B cell (primary cell): ENCODE measurements at regions not wholly inside any gene's neighbourhood (a gene's known extent, or its start where the extent isn't known, plus 50 kb on each side); places are given as distances from the start of the nearest gene placed in this dataset.
"Not testable (repeated sequence)": the region's sequence is repeated elsewhere in the genome, so short reads cannot be mapped to it uniquely, and the experiment has no call there.

Source experiments
- ATAC-seq: fragments of 200-7000 bp; cut with Tn5 transposase; one replicate; pipeline ENCODE4 v1.10.0; 2021; ENCODE audit warnings: low read depth, mild to moderate bottlenecking, moderate number of reproducible peaks, moderate library complexity
- CTCF ChIA-PET: fragments of 350-600 bp; sonication (Branson Sonifier 250); formaldehyde crosslinking; loops from one replicate; lab custom pipeline; 2021; ENCODE audit warnings: antibody characterized with exemption, inconsistent platforms; lab: Charles Lee
- POLR2A ChIA-PET: fragments of 350-600 bp; sonication (Branson Sonifier 250); formaldehyde crosslinking; loops from one replicate; lab custom pipeline; 2021; ENCODE audit warnings: antibody characterized with exemption; lab: Charles Lee
- DNase-seq: peaks from one replicate; pipeline ENCODE4 v3.0.0; 2013
- H2AFZ ChIP-seq: 2 replicates; pipeline ENCODE4 v1.6.1; 2012; ENCODE audit warnings: mild to moderate bottlenecking, low read depth, low read length; ENCODE audit not compliant: insufficient read depth, poor library complexity, severe bottlenecking
- H3K27ac ChIP-seq, 2 donors: 1 replicate in 1 of 2; 2 replicates in 1 of 2; pipeline ENCODE4 v1.5.1; 2012 to 2013; ENCODE audit warnings: low read length in 2 of 2, mild to moderate bottlenecking in 2 of 2, moderate library complexity in 1 of 2
- H3K27me3 ChIP-seq, 4 experiments: fragments of 200-600 bp in 1 of 4; sonication (generic) in 1 of 4; replicated peaks in 1 of 4; 1 replicate in 2 of 4; 2 replicates in 2 of 4; pipeline versions ENCODE4 v1.6.1 to v1.7.0; 2013 to 2016; ENCODE audit warnings: low read length in 3 of 4, mild to moderate bottlenecking in 2 of 4, mixed read lengths in 1 of 4, moderate library complexity in 1 of 4; ENCODE audit not compliant: insufficient read depth in 4 of 4, control insufficient read depth in 3 of 4; ENCODE audit errors: control extremely low read depth in 1 of 4
- H3K36me3 ChIP-seq, 2 experiments: replicated peaks in 1 of 2; 1 replicate in 1 of 2; 2 replicates in 1 of 2; pipeline versions ENCODE4 v1.6.1 to v1.7.1; 2013; ENCODE audit warnings: low read length in 1 of 2; ENCODE audit not compliant: insufficient read depth in 2 of 2, control insufficient read depth in 1 of 2; ENCODE audit errors: control extremely low read depth in 1 of 2, extremely low read depth in 1 of 2
- H3K4me1 ChIP-seq, 2 donors: fragments of 200-600 bp in 1 of 2; sonication (generic) in 1 of 2; 1 replicate in 1 of 2; 2 replicates in 1 of 2; pipeline versions ENCODE4 v1.5.1 to v1.6.1; 2013 to 2017; ENCODE audit warnings: low read length in 2 of 2; ENCODE audit not compliant: control insufficient read depth in 2 of 2, insufficient read depth in 2 of 2
- H3K4me2 ChIP-seq: replicated peaks from 2 replicates; pipeline ENCODE3; 2012; ENCODE audit warnings: mild to moderate bottlenecking, low read depth, low read length; ENCODE audit not compliant: poor library complexity, severe bottlenecking
- H3K4me3 ChIP-seq, 5 experiments: fragments of 200-600 bp in 1 of 5; sonication (generic) in 1 of 5; 1 replicate in 3 of 5; 2 replicates in 2 of 5; pipeline versions ENCODE4 v1.5.1 to v1.7.0; 2011 to 2016; ENCODE audit warnings: low read length in 4 of 5, mild to moderate bottlenecking in 4 of 5, low read depth in 2 of 5, control low read depth in 1 of 5, moderate library complexity in 1 of 5; ENCODE audit not compliant: insufficient read depth in 1 of 5; ENCODE audit errors: control extremely low read depth in 1 of 5, extremely low read depth in 1 of 5
- H3K79me2 ChIP-seq: fragments of 200-600 bp; sonication (generic); one replicate; pipeline ENCODE4 v1.6.0; 2016; ENCODE audit warnings: low read length; ENCODE audit not compliant: control insufficient read depth, insufficient read depth
- H3K9ac ChIP-seq: fragments of 200-600 bp; sonication (generic); 2 replicates; pipeline ENCODE4 v1.6.1; 2017; ENCODE audit warnings: mild to moderate bottlenecking, low read length, moderate library complexity
- H3K9me3 ChIP-seq, 3 donors: one replicate each; pipeline versions ENCODE4 v1.6.1 to v1.7.1; 2013; ENCODE audit warnings: low read length in 2 of 3; ENCODE audit not compliant: control insufficient read depth in 2 of 3, insufficient read depth in 1 of 3; ENCODE audit errors: control extremely low read depth in 1 of 3
- H4K20me1 ChIP-seq: 2 replicates; pipeline ENCODE4 v1.6.0; 2012; ENCODE audit warnings: mild to moderate bottlenecking, low read length; ENCODE audit not compliant: insufficient read depth, control insufficient read depth, poor library complexity, severe bottlenecking
- H3K27ac Mint-ChIP-seq: one replicate; pipeline ENCODE4 v1.8.0; 2021; ENCODE audit warnings: mixed read lengths
- H3K27me3 Mint-ChIP-seq: one replicate; pipeline ENCODE4 v1.8.0; 2021; ENCODE audit warnings: mixed read lengths
- H3K4me1 Mint-ChIP-seq: one replicate; pipeline ENCODE4 v1.8.0; 2021; ENCODE audit warnings: mixed read lengths
- H3K4me3 Mint-ChIP-seq: one replicate; pipeline ENCODE4 v1.8.0; 2021; ENCODE audit warnings: mixed read lengths
- H3K9me3 Mint-ChIP-seq: one replicate; pipeline ENCODE4 v1.8.0; 2022; ENCODE audit warnings: mixed read lengths; ENCODE audit not compliant: insufficient read depth
- EZH2 ChIP-seq: IDR thresholded peaks from 2 replicates; pipeline ENCODE4 v1.6.1; 2012; ENCODE audit warnings: borderline replicate concordance, low read depth, mild to moderate bottlenecking, moderate library complexity, low read length; ENCODE audit not compliant: insufficient read depth, poor library complexity, severe bottlenecking
- WGBS: methylation state at CpG from one replicate; pipeline ENCODE4 v1.1.5; 2013; ENCODE audit warnings: missing lambda C conversion rate; ENCODE audit not compliant: insufficient coverage; 5-methylcytosine and 5-hydroxymethylcytosine counted together
- intact Hi-C: fragments of 100-400 bp; cut with micrococcal nuclease; formaldehyde crosslinking; loops from one replicate; pipeline ENCODE4 v1.10.0; 2022
- TF ChIP-seq, protein P1 (sequence below): fragments of 200-600 bp; IDR thresholded peaks from one replicate; pipeline ENCODE4 v1.8.0; 2022; ENCODE audit warnings: antibody characterized with exemption, mild to moderate bottlenecking

DNA sequence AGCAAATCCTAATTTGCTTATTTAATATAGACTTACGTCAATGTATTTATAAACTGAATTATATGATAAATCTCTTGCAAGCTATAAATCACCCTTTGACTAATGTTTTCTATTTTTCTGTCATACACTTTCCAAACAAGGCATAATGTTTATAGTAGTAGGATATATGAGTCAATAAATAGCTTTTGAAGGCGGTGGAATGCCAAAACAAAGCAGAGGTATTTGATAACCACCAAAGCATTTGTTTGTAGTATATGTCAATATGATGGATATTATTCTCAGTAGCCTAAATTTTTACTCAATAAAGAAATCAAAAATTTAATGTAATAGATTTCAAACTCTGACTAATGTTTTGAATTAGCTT lies 1354.6 kb downstream of the HACE1 start:
- Mint-ChIP-seq H3K4me3 (no peak overlapping the region), H3K4me1 (no peaks in the 10 kb centered on the region), H3K27ac (no peak overlapping the region), H3K9me3 (peaks cover 2% of the 10 kb centered on the region), H3K27me3 (no peaks in the 10 kb centered on the region)
- no peak overlapping the region for H3K4me3 ChIP-seq
- H3K36me3 ChIP-seq, result no peaks in the 10 kb centered on the region
- no peak for TF ChIP-seq EZH2
- TF ChIP-seq, protein P1, sequence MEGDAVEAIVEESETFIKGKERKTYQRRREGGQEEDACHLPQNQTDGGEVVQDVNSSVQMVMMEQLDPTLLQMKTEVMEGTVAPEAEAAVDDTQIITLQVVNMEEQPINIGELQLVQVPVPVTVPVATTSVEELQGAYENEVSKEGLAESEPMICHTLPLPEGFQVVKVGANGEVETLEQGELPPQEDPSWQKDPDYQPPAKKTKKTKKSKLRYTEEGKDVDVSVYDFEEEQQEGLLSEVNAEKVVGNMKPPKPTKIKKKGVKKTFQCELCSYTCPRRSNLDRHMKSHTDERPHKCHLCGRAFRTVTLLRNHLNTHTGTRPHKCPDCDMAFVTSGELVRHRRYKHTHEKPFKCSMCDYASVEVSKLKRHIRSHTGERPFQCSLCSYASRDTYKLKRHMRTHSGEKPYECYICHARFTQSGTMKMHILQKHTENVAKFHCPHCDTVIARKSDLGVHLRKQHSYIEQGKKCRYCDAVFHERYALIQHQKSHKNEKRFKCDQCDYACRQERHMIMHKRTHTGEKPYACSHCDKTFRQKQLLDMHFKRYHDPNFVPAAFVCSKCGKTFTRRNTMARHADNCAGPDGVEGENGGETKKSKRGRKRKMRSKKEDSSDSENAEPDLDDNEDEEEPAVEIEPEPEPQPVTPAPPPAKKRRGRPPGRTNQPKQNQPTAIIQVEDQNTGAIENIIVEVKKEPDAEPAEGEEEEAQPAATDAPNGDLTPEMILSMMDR, result no peak
- H3K9ac ChIP-seq, result no peak overlapping the region
- H3K27ac ChIP-seq, result no peak overlapping the region
- H3K4me2 ChIP-seq, result no peak overlapping the region
- no peaks in the 10 kb centered on the region for H4K20me1 ChIP-seq
- no peak overlapping the region for H2AFZ ChIP-seq
- no CpG with 5 or more reads among the region's 2 CpGs for WGBS
- no peaks in the 10 kb centered on the region for H3K79me2 ChIP-seq
- no peaks in the 10 kb centered on the region for H3K9me3 ChIP-seq
- POLR2A ChIA-PET, result no interaction called here
- DNase-seq, result no peak
- CTCF ChIA-PET, result no interaction called here
- H3K27me3 ChIP-seq, result no peaks in the 10 kb centered on the region
- intact Hi-C loops, result no loop called here
- ATAC-seq, result no peak
- no peaks in the 10 kb centered on the region for H3K4me1 ChIP-seq

- no peaks in the 10 kb centered on the region for H4K20me1 ChIP-seq
- WGBS, result no CpG with 5 or more reads among the region's 1 CpG
- no peaks in the 10 kb centered on the region for H3K27me3 Mint-ChIP-seq
- no peak overlapping the region for H3K9ac ChIP-seq
- no peaks in the 10 kb centered on the region for H3K9me3 ChIP-seq
- no peak overlapping the region for H2AFZ ChIP-seq
- no peak for TF ChIP-seq EZH2
- TF ChIP-seq, protein P1, result no peak
- intact Hi-C loops, result no loop called here
- H3K4me3 ChIP-seq, result no peak overlapping the region
- no peaks in the 10 kb centered on the region for H3K4me1 ChIP-seq
- H3K36me3 ChIP-seq, result no peaks in the 10 kb centered on the region
- DNase-seq, result no peak
- H3K27ac Mint-ChIP-seq, result no peak overlapping the region
- H3K4me2 ChIP-seq, result no peak overlapping the region
- no peak for ATAC-seq
- ChIA-PET CTCF (no interaction called here), POLR2A (no interaction called here)
- H3K79me2 ChIP-seq, result no peaks in the 10 kb centered on the region
- H3K9me3 Mint-ChIP-seq, result no peaks in the 10 kb centered on the region
- no peak overlapping the region for H3K4me3 Mint-ChIP-seq
- H3K27ac ChIP-seq, result no peak overlapping the region
- H3K4me1 Mint-ChIP-seq, result no peaks in the 10 kb centered on the region
- no peaks in the 10 kb centered on the region for H3K27me3 ChIP-seq
Observed at GRCh38 chr6:103504501-103505154, 1355.1 kb downstream of the HACE1 start.

- H3K4me1 Mint-ChIP-seq, ATAC-seq, H3K27ac ChIP-seq, H3K4me3 ChIP-seq, H2AFZ ChIP-seq, H3K79me2 ChIP-seq, CTCF ChIA-PET, H3K36me3 ChIP-seq, H3K9me3 Mint-ChIP-seq, intact Hi-C loops, H3K9me3 ChIP-seq, H3K27me3 ChIP-seq, H3K27me3 Mint-ChIP-seq, DNase-seq, H3K4me3 Mint-ChIP-seq, H3K4me2 ChIP-seq, H3K9ac ChIP-seq, H4K20me1 ChIP-seq, H3K4me1 ChIP-seq, H3K27ac Mint-ChIP-seq, POLR2A ChIA-PET: not testable (repeated sequence)
- 92% methylated on average over 4 of the region's 11 CpGs for WGBS
Observed at GRCh38 chr6:103496588-103496987, 1363.1 kb downstream of the HACE1 start.
